ENCODE measurements at regions not wholly inside any gene's neighbourhood (a gene's known extent, or its start where the extent isn't known, plus 50 kb on each side); places are given as distances from the start of the nearest gene placed in this dataset.

- H3F3A ChIP-seq (replicated peaks; ENCODE audit: low read depth) = no peaks in the 10 kb centered on the region
- no peaks in the 10 kb centered on the region for H4K20me1 ChIP-seq (replicated peaks; ENCODE audit: insufficient read depth)
- no peak overlapping the region for H3K4me2 ChIP-seq
- Mint-ChIP-seq H3K4me1 (peaks cover 12% of the 10 kb centered on the region), H3K4me3 (no peak overlapping the region), H3K36me3 (ENCODE audit: low read depth) (no peaks in the 10 kb centered on the region), H3K27ac (no peak overlapping the region), H3K9me3 (no peaks in the 10 kb centered on the region; the same call in 2 of the 3 replicates), H3K27me3 (ENCODE audit: insufficient read depth, low read depth, poor library complexity) (peaks cover 9% of the 10 kb centered on the region)
- H3K27ac ChIP-seq (ENCODE audit: low read depth) = no peak overlapping the region
- DNase-seq (ENCODE audit: low spot score) (no peak), ATAC-seq (no peak)
- no peaks in the 10 kb centered on the region for H3K36me3 ChIP-seq (ENCODE audit: insufficient read depth)
- peaks cover 11% of the 10 kb centered on the region; the same call in 1 of the 2 replicates for H3K9me2 ChIP-seq (ENCODE audit: insufficient read depth)
- peaks cover 7% of the 10 kb centered on the region; the same call in 1 of the 2 replicates for H3K4me1 ChIP-seq (ENCODE audit: insufficient read depth)
- TF ChIP-seq EZH2phosphoT487 (IDR thresholded peaks at IDR 0.05; ENCODE audit: unreplicated experiment) = no peak
- no peaks in the 10 kb centered on the region for H3K27me3 ChIP-seq (ENCODE audit: insufficient read depth)
- no peaks in the 10 kb centered on the region for H3K79me2 ChIP-seq (replicated peaks; ENCODE audit: insufficient read depth)
- no peak overlapping the region for H2AFZ ChIP-seq
- no peak overlapping the region for H3K4me3 ChIP-seq
Measured at GRCh38 chr9:91074866-91075265, 273.2 kb downstream of the SYK start.

- Histone ChIP-seq H3K27ac (ENCODE audit: low read depth) (no peak overlapping the region), H3K4me1 (ENCODE audit: insufficient read depth) (peaks cover 7% of the 10 kb centered on the region; the same call in 1 of the 2 replicates), H2AFZ (no peak overlapping the region), H3F3A (replicated peaks; ENCODE audit: low read depth) (no peaks in the 10 kb centered on the region), H3K27me3 (ENCODE audit: insufficient read depth) (no peaks in the 10 kb centered on the region), H4K20me1 (replicated peaks; ENCODE audit: insufficient read depth) (no peaks in the 10 kb centered on the region), H3K79me2 (replicated peaks; ENCODE audit: insufficient read depth) (no peaks in the 10 kb centered on the region), H3K9me2 (ENCODE audit: insufficient read depth) (peaks cover 11% of the 10 kb centered on the region; the same call in 1 of the 2 replicates), H3K36me3 (ENCODE audit: insufficient read depth) (no peaks in the 10 kb centered on the region), H3K4me2 (no peak overlapping the region), H3K4me3 (no peak overlapping the region)
- Mint-ChIP-seq H3K36me3 (ENCODE audit: low read depth) (no peaks in the 10 kb centered on the region), H3K27ac (no peak overlapping the region), H3K9me3 (no peaks in the 10 kb centered on the region; the same call in 2 of the 3 replicates), H3K4me1 (peaks cover 12% of the 10 kb centered on the region), H3K27me3 (ENCODE audit: insufficient read depth, low read depth, poor library complexity) (peaks cover 9% of the 10 kb centered on the region), H3K4me3 (no peak overlapping the region)
- ATAC-seq (peak; percentile 57), DNase-seq (ENCODE audit: low spot score) (no peak)
- TF ChIP-seq JUNB (IDR thresholded peaks at IDR 0.05; ENCODE audit: unreplicated experiment) = no peak
Measured at GRCh38 chr9:91075279-91075678, 273.7 kb downstream of the SYK start.

DNA sequence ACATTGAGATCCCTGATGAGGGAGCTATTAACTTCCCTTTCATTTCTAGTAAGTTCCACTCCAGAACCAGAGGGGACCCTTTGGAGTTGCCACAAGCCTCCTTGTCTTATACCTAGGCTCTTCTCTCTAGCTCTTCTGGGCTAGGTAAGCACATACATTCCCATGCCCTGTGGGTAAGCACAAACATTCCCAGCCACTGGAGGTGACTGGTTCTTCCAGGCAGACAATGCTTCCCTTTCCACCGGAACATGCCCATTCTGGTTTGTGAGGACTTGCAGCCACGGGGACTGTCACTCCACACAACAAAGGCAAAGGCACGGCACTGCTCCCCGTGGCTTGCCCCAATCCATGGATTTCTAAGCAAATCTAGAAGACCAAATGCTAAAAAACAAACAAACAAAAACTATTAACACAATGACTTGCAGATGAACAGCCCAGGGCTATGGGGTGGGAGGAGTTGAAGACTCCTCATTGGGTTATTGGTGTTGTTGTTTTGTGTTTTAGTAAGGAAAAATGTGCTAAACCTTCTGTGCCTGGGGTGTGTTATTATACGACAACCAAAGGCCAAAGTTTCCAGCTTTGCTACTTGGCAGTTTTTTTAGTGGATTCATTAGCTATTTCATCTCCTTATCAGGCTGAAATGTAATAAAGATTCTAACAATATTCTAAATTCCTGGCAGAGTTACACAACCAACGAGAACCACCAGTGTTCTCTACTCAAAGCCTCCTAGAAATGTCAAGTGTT is 276.2 kb downstream of the SYK start:
- H3K27me3 Mint-ChIP-seq (ENCODE audit: insufficient read depth, low read depth, poor library complexity) = peaks cover 4% of the 10 kb centered on the region
- ATAC-seq = no peak
- no peaks in the 10 kb centered on the region; the same call in 2 of the 3 replicates for H3K9me3 Mint-ChIP-seq
- no peak overlapping the region for H3K4me3 Mint-ChIP-seq
- no peak overlapping the region for H3K4me3 ChIP-seq
- peaks cover 7% of the 10 kb centered on the region; the same call in 1 of the 2 replicates for H3K4me1 ChIP-seq (ENCODE audit: insufficient read depth)
- no peaks in the 10 kb centered on the region for H3K36me3 Mint-ChIP-seq (ENCODE audit: low read depth)
- H3F3A ChIP-seq (replicated peaks; ENCODE audit: low read depth) = no peaks in the 10 kb centered on the region
- H3K27me3 ChIP-seq (ENCODE audit: insufficient read depth) = no peaks in the 10 kb centered on the region
- no peak overlapping the region for H3K27ac ChIP-seq (ENCODE audit: low read depth)
- H3K9me2 ChIP-seq (ENCODE audit: insufficient read depth) = peaks cover 11% of the 10 kb centered on the region; the same call in 1 of the 2 replicates
- H3K79me2 ChIP-seq (replicated peaks; ENCODE audit: insufficient read depth) = no peaks in the 10 kb centered on the region
- H4K20me1 ChIP-seq (replicated peaks; ENCODE audit: insufficient read depth) = no peaks in the 10 kb centered on the region
- no peak for DNase-seq (ENCODE audit: low spot score)
- H3K27ac Mint-ChIP-seq = no peak overlapping the region
- H3K36me3 ChIP-seq (ENCODE audit: insufficient read depth) = no peaks in the 10 kb centered on the region
- no peak for TF ChIP-seq ZNF462 (CRISPR knock-in tag; IDR thresholded peaks at IDR 0.05)
- TF ChIP-seq POLR2AphosphoS5 (IDR thresholded peaks at IDR 0.05; ENCODE audit: low read depth) = no peak
- H3K4me2 ChIP-seq = no peak overlapping the region
- H2AFZ ChIP-seq = no peak overlapping the region
- peaks cover 8% of the 10 kb centered on the region; the same call in 2 of the 3 replicates for H3K4me1 Mint-ChIP-seq
